Esophagus muscularis mucosa (tissue), 4 donors: ENCODE measurements at regions not wholly inside any gene's neighbourhood (a gene's known extent, or its start where the extent isn't known, plus 50 kb on each side); places are given as distances from the start of the nearest gene placed in this dataset.

ENCODE experiments used
- CTCF ChIP-seq, 3 experiments: fragments of 200-600 bp in 2 of 3; fragments of 450-650 bp in 1 of 3; sonication (generic) in 2 of 3; IDR thresholded peaks; one replicate each; pipeline ENCODE4 v1.5.1; 2017 to 2019; ENCODE audit warnings: antibody characterized with exemption in 3 of 3, mild to moderate bottlenecking in 2 of 3, moderate library complexity in 1 of 3
- EP300 ChIP-seq: sonication (generic); formaldehyde crosslinking; IDR thresholded peaks from one replicate; pipeline ENCODE4 v1.6.1; 2017; ENCODE audit warnings: antibody characterized with exemption
- POLR2A ChIP-seq: fragments of 450-650 bp; IDR thresholded peaks from one replicate; pipeline ENCODE4 v1.6.1; 2017; ENCODE audit warnings: antibody characterized with exemption, moderate library complexity, mild to moderate bottlenecking, low read depth
- POLR2AphosphoS5 ChIP-seq, 2 donors: sonication (generic); formaldehyde crosslinking; IDR thresholded peaks; one replicate each; pipeline ENCODE4 v1.6.1; 2017; ENCODE audit warnings: antibody characterized with exemption in 2 of 2

DNA sequence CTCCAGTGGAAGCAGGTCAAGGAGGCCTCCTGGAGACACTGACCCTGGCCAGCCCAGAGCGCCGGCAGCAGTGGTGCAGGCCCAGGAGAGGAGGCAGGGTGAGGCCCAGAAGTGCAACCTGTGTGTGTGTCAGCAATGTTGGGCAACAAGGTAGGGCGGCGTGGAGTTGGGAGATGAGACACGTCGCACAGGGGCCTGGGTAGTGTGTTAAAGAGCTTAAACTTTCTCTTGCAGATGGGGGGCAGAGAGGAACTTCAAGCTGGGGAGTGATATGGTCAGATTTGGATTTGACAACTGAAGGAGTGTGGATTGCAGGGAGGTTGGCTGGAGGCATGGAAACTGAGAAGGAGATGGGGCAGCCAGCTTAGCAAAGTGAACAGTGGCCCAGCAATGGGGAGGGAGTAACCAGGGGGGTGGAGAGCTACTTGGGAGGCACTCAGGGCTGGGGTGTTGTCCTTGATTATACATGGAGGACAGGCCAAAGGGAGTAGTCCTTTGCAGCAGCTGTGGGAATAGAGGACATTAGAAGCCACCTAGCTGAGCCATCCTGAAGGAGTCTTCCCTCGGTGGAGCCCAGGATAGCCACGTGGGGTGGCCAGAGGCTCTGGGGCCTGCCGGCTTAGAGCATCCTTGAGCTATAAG, 278.6 kb upstream of the HS6ST1 start:
- TF ChIP-seq POLR2A (no peak), CTCF (IDR thresholded peaks at IDR 0.05) (no peak), POLR2AphosphoS5 (IDR thresholded peaks at IDR 0.05) (no peak), EP300 (no peak)
